Right lobe of liver (tissue), 4 donors: ENCODE measurements at regions not wholly inside any gene's neighbourhood (a gene's known extent, or its start where the extent isn't known, plus 50 kb on each side); places are given as distances from the start of the nearest gene placed in this dataset.

Source experiments
- POLR2A ChIP-seq: fragments of 450-650 bp; IDR thresholded peaks from one replicate; pipeline ENCODE4 v1.6.1; 2017; ENCODE audit warnings: antibody characterized with exemption, mild to moderate bottlenecking
- TF ChIP-seq, protein P1 (sequence below), 4 donors: fragments of 200-600 bp in 3 of 4; fragments of 450-650 bp in 1 of 4; IDR thresholded peaks; one replicate each; pipeline versions ENCODE4 v1.5.1 to v1.8.0; 2016 to 2022; ENCODE audit warnings: antibody characterized with exemption in 4 of 4, mild to moderate bottlenecking in 2 of 4
- donor health status: DM: no; HTN: no; CAD: no.
- donor health status: DM: no; HTN: no; CAD: no.
- donor health status: DM: no; HTN: yes; CAD: no.

DNA sequence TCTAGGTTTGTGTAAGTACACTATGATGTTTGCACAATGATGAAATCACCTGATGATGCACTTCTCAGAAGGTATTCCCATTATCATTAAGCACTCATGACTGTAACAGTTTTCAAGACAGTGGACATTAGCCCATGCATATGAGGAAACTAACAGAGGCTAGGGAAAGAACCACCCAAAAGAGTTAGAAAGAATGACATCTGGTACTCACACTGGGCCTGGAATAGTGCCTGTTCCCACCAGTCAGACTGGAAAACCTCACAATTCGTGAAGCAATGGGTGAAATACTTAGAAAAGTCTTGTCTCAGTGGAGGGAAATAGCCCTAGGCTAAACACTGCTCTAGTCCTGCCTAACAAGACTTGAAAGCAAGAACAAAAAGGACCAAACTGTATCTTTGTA lies 117.4 kb upstream of the GDNF start:
- TF ChIP-seq, protein P1, sequence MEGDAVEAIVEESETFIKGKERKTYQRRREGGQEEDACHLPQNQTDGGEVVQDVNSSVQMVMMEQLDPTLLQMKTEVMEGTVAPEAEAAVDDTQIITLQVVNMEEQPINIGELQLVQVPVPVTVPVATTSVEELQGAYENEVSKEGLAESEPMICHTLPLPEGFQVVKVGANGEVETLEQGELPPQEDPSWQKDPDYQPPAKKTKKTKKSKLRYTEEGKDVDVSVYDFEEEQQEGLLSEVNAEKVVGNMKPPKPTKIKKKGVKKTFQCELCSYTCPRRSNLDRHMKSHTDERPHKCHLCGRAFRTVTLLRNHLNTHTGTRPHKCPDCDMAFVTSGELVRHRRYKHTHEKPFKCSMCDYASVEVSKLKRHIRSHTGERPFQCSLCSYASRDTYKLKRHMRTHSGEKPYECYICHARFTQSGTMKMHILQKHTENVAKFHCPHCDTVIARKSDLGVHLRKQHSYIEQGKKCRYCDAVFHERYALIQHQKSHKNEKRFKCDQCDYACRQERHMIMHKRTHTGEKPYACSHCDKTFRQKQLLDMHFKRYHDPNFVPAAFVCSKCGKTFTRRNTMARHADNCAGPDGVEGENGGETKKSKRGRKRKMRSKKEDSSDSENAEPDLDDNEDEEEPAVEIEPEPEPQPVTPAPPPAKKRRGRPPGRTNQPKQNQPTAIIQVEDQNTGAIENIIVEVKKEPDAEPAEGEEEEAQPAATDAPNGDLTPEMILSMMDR (IDR thresholded peaks at IDR 0.05): no peak
- no peak for TF ChIP-seq POLR2A
